C4-2B (cell line): ENCODE measurements at regions not wholly inside any gene's neighbourhood (a gene's known extent, or its start where the extent isn't known, plus 50 kb on each side); places are given as distances from the start of the nearest gene placed in this dataset.
A peak's percentile ranks its signal among the peaks of the same experiment; 100 is the strongest.

ENCODE experiments used
- H3K27ac ChIP-seq: fragments of 450-650 bp; 2 replicates; pipeline ENCODE4 v1.5.1; 2017
- ZFX ChIP-seq: fragments of 450-650 bp; IDR thresholded peaks from 2 replicates; pipeline ENCODE4 v1.6.1; 2017
- TF ChIP-seq, protein P1 (sequence below): fragments of 450-650 bp; conservative IDR thresholded peaks from 2 replicates; pipeline ENCODE4 v1.5.1; 2017; ENCODE audit warnings: mild to moderate bottlenecking

DNA sequence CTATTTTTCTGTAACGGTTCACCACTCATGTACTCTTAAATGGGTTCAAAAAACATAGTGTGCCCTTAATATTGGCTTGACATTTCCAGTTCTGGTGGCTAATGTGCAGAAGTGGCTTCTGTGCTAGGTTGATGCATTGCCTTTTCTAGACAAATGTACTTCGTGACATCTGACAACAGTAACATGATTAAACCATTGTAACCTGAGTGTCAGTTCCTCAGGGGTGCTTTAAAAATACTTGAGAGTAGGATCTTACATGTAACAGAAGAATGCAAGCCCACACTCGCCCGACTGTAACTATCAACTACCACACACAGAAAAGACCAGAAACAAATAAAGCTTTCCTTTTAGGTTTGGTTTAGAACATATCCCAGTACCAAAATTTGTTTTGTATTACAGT, 393.4 kb upstream of the NFE2L3 start:
- TF ChIP-seq, protein P1, sequence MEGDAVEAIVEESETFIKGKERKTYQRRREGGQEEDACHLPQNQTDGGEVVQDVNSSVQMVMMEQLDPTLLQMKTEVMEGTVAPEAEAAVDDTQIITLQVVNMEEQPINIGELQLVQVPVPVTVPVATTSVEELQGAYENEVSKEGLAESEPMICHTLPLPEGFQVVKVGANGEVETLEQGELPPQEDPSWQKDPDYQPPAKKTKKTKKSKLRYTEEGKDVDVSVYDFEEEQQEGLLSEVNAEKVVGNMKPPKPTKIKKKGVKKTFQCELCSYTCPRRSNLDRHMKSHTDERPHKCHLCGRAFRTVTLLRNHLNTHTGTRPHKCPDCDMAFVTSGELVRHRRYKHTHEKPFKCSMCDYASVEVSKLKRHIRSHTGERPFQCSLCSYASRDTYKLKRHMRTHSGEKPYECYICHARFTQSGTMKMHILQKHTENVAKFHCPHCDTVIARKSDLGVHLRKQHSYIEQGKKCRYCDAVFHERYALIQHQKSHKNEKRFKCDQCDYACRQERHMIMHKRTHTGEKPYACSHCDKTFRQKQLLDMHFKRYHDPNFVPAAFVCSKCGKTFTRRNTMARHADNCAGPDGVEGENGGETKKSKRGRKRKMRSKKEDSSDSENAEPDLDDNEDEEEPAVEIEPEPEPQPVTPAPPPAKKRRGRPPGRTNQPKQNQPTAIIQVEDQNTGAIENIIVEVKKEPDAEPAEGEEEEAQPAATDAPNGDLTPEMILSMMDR = no peak
- no peak for TF ChIP-seq ZFX
- H3K27ac ChIP-seq = no peak overlapping the region

DNA sequence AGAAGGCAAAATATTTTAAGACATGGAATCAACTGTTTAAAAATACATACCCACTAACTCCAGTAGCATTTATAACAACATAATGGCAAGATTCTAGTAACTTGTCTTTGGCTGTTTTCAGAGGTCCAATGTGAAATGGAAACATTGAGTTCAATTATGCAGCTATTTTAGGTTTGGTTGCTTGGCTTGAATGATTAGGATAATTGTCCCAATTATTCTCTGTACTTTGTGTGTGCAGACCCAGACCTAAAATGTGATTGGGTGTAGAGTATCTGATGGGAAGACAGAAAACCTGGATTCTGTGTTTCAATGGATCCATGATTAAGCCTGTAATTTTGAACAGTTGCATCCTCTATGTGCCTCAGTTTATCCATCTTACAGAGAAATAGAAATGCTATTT, 392.7 kb upstream of the NFE2L3 start:
- TF ChIP-seq, protein P1 = no peak
- no peak for TF ChIP-seq ZFX
- H3K27ac ChIP-seq = no peak overlapping the region

DNA sequence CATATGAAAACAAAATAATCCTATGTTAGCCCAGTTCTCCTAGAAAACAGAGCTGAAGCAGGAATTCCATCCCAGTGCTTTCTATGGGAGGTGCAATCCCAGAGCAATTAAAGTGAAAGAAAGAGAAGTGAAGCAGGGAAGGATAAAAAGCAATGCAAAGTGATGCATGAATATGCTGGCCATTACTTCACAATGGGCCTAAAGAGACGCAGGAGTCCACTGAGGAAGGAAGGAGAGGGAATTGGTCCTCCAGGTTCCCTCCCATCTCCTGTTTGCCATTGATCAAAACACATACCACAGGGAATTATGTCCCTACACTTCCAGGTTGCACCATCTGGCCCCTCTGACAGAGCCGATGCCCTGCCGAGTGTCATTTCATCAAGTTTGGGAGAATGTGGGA, 392.2 kb upstream of the NFE2L3 start:
- TF ChIP-seq ZFX = no peak
- TF ChIP-seq, protein P1 = no peak
- H3K27ac ChIP-seq = no peak overlapping the region

DNA sequence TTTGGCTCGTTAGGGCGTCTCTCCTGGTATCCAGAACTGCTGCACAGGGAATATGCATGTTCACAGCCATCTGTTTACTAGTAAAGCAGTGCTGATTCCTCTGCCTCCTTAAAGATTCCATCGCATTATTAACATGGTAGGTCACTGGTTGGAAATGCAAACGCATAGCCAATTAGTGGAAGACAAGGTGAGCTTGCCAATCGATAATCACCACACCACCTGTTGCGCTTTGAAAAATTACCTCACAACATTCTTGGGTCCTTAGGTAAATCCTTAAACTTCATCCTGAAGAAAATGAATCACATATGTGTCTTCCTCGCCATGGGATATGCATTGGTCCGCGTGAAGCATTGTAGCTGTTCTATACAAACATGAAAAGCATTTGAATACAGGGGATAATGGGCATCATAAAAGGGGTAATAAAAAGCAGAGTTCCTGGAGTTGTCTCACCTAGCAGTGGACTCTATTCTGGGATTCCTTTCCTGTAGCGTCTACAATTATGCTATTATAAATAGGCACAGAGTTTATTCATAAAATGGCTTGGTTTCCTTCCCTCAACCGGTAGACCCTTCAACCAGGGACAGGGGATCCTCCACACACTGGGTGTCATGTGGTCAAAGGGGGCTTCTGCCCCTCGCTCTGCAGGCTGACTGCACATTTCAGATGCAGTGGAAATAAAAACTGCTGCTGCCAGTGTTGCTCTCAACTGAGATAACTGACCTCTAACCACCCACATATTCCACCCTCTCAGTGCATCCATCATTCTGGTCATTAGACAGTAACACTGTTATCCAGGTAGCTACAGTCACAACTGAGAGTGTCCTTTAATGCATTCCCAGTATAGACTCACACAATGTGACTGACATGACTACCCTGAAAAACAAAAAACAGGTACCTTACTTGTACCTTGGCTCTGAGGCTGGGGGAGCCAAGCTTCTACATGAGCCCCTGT, 389.2 kb upstream of the NFE2L3 start:
- no peak for TF ChIP-seq ZFX
- TF ChIP-seq, protein P1 = no peak
- no peak overlapping the region for H3K27ac ChIP-seq

DNA sequence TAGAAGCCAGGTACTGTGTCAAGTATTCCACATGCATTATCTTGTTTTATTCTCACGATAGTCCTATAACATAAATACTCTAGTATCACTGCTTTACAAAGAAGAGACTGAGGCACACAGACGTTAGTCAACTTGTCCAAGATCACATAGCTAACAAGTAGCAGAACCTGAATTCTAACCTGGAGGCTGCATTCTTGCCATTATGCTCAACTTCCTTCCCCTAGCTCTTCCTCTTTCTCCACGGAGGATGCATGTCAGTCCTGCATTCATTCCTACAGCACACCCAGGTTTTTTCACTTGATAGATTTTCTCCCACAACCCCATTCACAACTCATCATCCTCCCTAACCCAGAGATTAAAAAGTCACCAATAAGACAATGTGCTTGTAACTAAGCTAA, 388.5 kb upstream of the NFE2L3 start:
- H3K27ac ChIP-seq = no peak overlapping the region
- TF ChIP-seq, protein P1 = no peak
- TF ChIP-seq ZFX = no peak

DNA sequence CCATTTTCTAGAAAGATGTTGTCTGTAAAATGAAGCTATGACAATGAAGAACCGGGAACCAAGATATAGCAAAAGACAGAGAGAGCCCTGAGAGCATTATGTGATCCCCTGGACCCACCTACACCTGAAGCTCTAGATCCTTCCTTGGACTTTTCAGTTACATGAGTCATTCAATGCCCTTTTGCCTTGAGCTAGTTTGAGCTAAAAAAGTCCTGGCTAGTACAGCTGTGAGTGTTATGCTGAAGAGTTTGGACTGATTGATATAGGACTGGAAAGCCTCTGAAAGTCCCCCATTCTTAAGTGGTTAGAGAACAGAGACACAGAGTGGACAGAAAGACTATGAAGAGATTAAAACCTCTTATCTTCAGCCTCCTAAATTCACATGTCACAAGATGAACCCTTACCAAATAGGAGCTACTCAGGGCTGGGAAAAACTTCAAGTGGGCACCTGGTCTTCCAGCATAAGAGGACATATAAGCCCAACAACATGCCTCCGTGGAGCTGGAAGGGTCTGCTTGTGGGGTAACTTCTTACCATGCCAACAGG, 386.8 kb upstream of the NFE2L3 start:
- TF ChIP-seq, protein P1 = no peak

DNA sequence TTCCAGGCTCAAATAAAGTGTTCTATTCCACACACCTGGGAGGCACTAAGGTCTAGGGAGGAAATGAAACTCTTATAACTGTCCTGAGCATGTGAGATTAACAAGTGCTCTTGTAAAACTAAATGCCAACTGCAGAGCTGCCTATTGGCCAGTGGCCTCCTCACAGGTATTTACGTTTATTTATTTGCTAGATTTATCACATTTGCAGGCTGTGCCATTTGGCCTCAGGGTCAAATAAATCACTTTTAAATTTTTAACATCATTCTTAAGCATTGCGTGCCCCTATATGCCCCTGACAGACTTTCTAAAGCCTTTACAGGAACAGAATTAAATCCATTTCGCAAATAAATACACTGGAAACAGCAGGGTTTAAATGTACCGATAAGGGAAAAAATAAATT, 381.8 kb upstream of the NFE2L3 start:
- H3K27ac ChIP-seq = no peak overlapping the region
- TF ChIP-seq ZFX = no peak
- TF ChIP-seq, protein P1 = 0 out of 2 replicates have a peak, but pooled peaks have one; percentile 4

More for the DNA sequence above, 386.8 kb upstream of the NFE2L3 start:
- no peak overlapping the region for H3K27ac ChIP-seq
